ENCODE measurements at regions not wholly inside any gene's neighbourhood (a gene's known extent, or its start where the extent isn't known, plus 50 kb on each side); places are given as distances from the start of the nearest gene placed in this dataset.

GRCh38 chr12:108078428-108078827 is 50.7 kb upstream of the WSCD2 start:
- Histone ChIP-seq H3K27ac (ENCODE audit: low read depth, low read length) (no peak overlapping the region), H2AFZ (ENCODE audit: low read depth, low read length, poor library complexity, severe bottlenecking) (no peak overlapping the region), H3K36me3 (ENCODE audit: control insufficient read depth in 1 of 2, insufficient read depth in 2 of 2, low read length in 2 of 2) (no peaks in the 10 kb centered on the region), H3K9me2 (ENCODE audit: insufficient read depth) (no peaks in the 10 kb centered on the region), H3K27me3 (ENCODE audit: insufficient read depth, low read length) (peaks cover 24% of the 10 kb centered on the region), H3K9me3 (ENCODE audit: control insufficient read depth in 1 of 2, insufficient read depth in 1 of 2, low read depth in 1 of 2, low read length in 2 of 2) (no peaks in the 10 kb centered on the region), H3K79me2 (ENCODE audit: insufficient read depth, low read length) (no peaks in the 10 kb centered on the region), H4K20me1 (ENCODE audit: insufficient read depth) (no peaks in the 10 kb centered on the region), H3K4me3 (replicated peaks in 1 of 2; ENCODE audit: low read depth in 1 of 2, low read length in 2 of 2) (no peak overlapping the region), H3K4me1 (ENCODE audit: control insufficient read depth in 1 of 2, insufficient read depth in 2 of 2, low read length in 2 of 2) (no peaks in the 10 kb centered on the region), H3K4me2 (ENCODE audit: low read length) (no peak overlapping the region), H3K9ac (ENCODE audit: low read length) (no peak overlapping the region)
- ATAC-seq (no peak), DNase-seq (ENCODE audit: low read depth, low spot score) (no peak)
- BruUV-seq (replicated peaks): no TSS peak
- CTCF ChIA-PET: no interaction called here
- POLR2A ChIA-PET: no interaction called here
- intact Hi-C loops (cut with micrococcal nuclease): no loop called here
- RAD21 ChIA-PET (ENCODE audit: low non-redundant PET in 1 of 2, low total read pairs in 2 of 2, uncharacterized antibody in 2 of 2, unreplicated experiment in 2 of 2): no interaction called here
- TF ChIP-seq RAD21 (IDR thresholded peaks at IDR 0.05; ENCODE audit: low read depth) (no peak), ZNF274 (IDR thresholded peaks at IDR 0.05; ENCODE audit: low read depth, low read length) (no peak), POLR2A (IDR thresholded peaks at IDR 0.05; ENCODE audit: borderline replicate concordance, extremely low read depth, insufficient read depth, insufficient read length) (no peak), CTCF (IDR thresholded peaks at IDR 0.05 in 2 of 3, conservative IDR thresholded peaks at IDR 0.05 in 1 of 3; ENCODE audit: borderline replicate concordance in 1 of 3, insufficient read depth in 1 of 3, low read depth in 2 of 3, low read length in 2 of 3) (no peak), EZH2 (IDR thresholded peaks at IDR 0.05) (no peak), EZH2phosphoT487 (IDR thresholded peaks at IDR 0.05; ENCODE audit: borderline replicate concordance) (no peak), ELF1 (IDR thresholded peaks at IDR 0.05; ENCODE audit: borderline replicate concordance, low read depth) (no peak), SP1 (IDR thresholded peaks at IDR 0.05; ENCODE audit: low read depth) (no peak), FOSL1 (IDR thresholded peaks at IDR 0.05; ENCODE audit: low read depth) (no peak), ZBTB33 (IDR thresholded peaks at IDR 0.05; ENCODE audit: extremely low read depth, insufficient replicate concordance, low read length) (no peak), SIN3A (IDR thresholded peaks at IDR 0.05; ENCODE audit: low read depth) (no peak), YY1 (IDR thresholded peaks at IDR 0.05; ENCODE audit: extremely low read depth, insufficient replicate concordance, low read depth, low read length) (no peak), EGR1 (IDR thresholded peaks at IDR 0.05; ENCODE audit: low read depth) (no peak), TCF7L2 (IDR thresholded peaks at IDR 0.05; ENCODE audit: borderline replicate concordance, extremely low read depth, insufficient read depth, insufficient read length) (no peak), REST (IDR thresholded peaks at IDR 0.05; ENCODE audit: low read depth) (no peak), POLR2AphosphoS5 (IDR thresholded peaks at IDR 0.05; ENCODE audit: low read depth, low read length) (no peak), JUND (IDR thresholded peaks at IDR 0.05) (no peak), ZFX (IDR thresholded peaks at IDR 0.05) (no peak)

Measured in HCT116 (cell line).